Peyer's patch (tissue), 4 donors: ENCODE measurements at regions not wholly inside any gene's neighbourhood (a gene's known extent, or its start where the extent isn't known, plus 50 kb on each side); places are given as distances from the start of the nearest gene placed in this dataset.

Source experiments
- CTCF ChIP-seq, 6 experiments: fragments of 450-650 bp in 4 of 6; fragments of 200-600 bp in 2 of 6; sonication (generic) in 1 of 6; IDR thresholded peaks; one replicate each; pipeline ENCODE4 v1.5.1; 2017 to 2019; ENCODE audit warnings: antibody characterized with exemption in 6 of 6, mild to moderate bottlenecking in 3 of 6, moderate library complexity in 1 of 6
- POLR2A ChIP-seq, 2 donors: fragments of 450-650 bp; IDR thresholded peaks; one replicate each; pipeline ENCODE4 v1.5.1; 2017; ENCODE audit warnings: antibody characterized with exemption in 2 of 2, mild to moderate bottlenecking in 2 of 2, moderate library complexity in 2 of 2

DNA sequence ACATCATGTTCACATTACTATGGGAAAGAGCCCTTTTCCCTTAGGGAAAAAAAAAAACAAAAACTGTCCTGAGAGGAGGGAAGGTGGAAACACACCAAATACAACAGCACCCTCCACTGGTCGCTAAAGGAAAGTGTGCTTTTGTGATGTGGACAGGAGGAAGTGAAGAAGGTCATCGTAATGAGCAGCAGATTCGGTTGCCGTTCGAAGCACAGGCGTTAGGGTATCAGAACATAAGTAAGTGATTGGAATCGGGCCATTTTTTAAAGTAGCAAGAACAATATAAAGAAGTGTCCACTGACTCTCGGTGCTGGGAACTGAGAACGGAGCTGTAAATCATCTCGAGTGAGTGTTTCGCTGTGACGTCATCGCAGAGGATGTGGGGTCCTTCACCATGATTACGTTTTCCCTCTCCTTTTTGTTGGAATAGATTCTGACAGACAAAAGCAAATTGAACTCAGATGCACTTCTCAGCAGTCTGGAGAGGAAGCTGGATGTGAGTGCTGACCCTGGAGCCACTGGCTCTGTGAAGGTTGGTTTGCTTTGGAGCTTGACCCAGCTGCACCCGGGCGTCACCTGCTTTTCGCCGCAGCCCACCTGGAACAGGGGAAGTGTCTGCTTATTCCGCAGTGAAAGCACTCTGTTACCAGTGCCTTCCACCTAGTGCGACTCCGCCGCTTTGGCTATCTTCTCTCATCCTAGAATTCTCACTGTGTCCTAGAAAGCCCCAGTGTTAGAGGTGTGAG, 203.6 kb upstream of the GMDS start:
- no peak for TF ChIP-seq POLR2A (IDR thresholded peaks at IDR 0.05)
- TF ChIP-seq CTCF (IDR thresholded peaks at IDR 0.05) = peak in 4 of 6 experiments; percentile 43 to 79 (median 72)
